ENCODE measurements at regions not wholly inside any gene's neighbourhood (a gene's known extent, or its start where the extent isn't known, plus 50 kb on each side); places are given as distances from the start of the nearest gene placed in this dataset.

- H3K9me3 ChIP-seq = no peaks in the 10 kb centered on the region
- H3K36me3 ChIP-seq = no peaks in the 10 kb centered on the region
- H3K4me3 ChIP-seq (replicated peaks in 1 of 3) = no peak overlapping the region
- no peaks in the 10 kb centered on the region for H3K27me3 ChIP-seq
- no peak overlapping the region for H3K27ac ChIP-seq
- 92 to 96% methylated on average over 1 of the region's 1 CpG for WGBS, 2 donors
- intact Hi-C loops (cut with DNase I) = no loop called here
- DNase-seq = no peak
- TF ChIP-seq CTCF (IDR thresholded peaks at IDR 0.05) (no peak), POLR2A (IDR thresholded peaks at IDR 0.05) (no peak)
- H3K4me1 ChIP-seq = no peaks in the 10 kb centered on the region
Observed at GRCh38 chr4:129602447-129602846, 506.5 kb downstream of the C4orf33 start.

- H3K4me1 ChIP-seq = no peaks in the 10 kb centered on the region
- intact Hi-C loops (cut with DNase I) = no loop called here
- no peaks in the 10 kb centered on the region for H3K27me3 ChIP-seq
- TF ChIP-seq CTCF (IDR thresholded peaks at IDR 0.05) (no peak), POLR2A (IDR thresholded peaks at IDR 0.05) (no peak)
- H3K4me3 ChIP-seq (replicated peaks in 1 of 3) = no peak overlapping the region
- H3K27ac ChIP-seq = no peak overlapping the region
- H3K9me3 ChIP-seq = no peaks in the 10 kb centered on the region
- 72 to 73% methylated on average over 4 of the region's 4 CpGs for whole genome bisulfite sequencing, 2 donors
- no peaks in the 10 kb centered on the region for H3K36me3 ChIP-seq
- DNase-seq = no peak
Observed at GRCh38 chr4:129603241-129603931, 507.4 kb downstream of the C4orf33 start.

- Histone ChIP-seq H3K4me3 (replicated peaks in 1 of 3) (no peak overlapping the region), H3K27ac (no peak overlapping the region), H3K9me3 (no peaks in the 10 kb centered on the region), H3K4me1 (no peaks in the 10 kb centered on the region), H3K36me3 (no peaks in the 10 kb centered on the region), H3K27me3 (no peaks in the 10 kb centered on the region)
- intact Hi-C loops (cut with DNase I) = no loop called here
- 57 to 78% methylated on average over 1 of the region's 1 CpG for WGBS, 2 donors
- TF ChIP-seq POLR2A (IDR thresholded peaks at IDR 0.05) (no peak), CTCF (IDR thresholded peaks at IDR 0.05) (no peak)
- no peak for DNase-seq
Observed at GRCh38 chr4:129604632-129605255, 508.8 kb downstream of the C4orf33 start.

- Histone ChIP-seq H3K27me3 (no peaks in the 10 kb centered on the region), H3K9me3 (no peaks in the 10 kb centered on the region), H3K36me3 (no peaks in the 10 kb centered on the region), H3K27ac (no peak overlapping the region), H3K4me3 (replicated peaks in 1 of 3) (no peak overlapping the region), H3K4me1 (no peaks in the 10 kb centered on the region)
- intact Hi-C loops (cut with DNase I) = no loop called here
- WGBS, 2 donors = 63 to 68% methylated on average over 3 of the region's 3 CpGs
- no peak for DNase-seq
- TF ChIP-seq POLR2A (IDR thresholded peaks at IDR 0.05) (no peak), CTCF (IDR thresholded peaks at IDR 0.05) (no peak)
Observed at GRCh38 chr4:129614611-129615010, 518.7 kb downstream of the C4orf33 start.

GRCh38 chr4:129622566-129622965 lies 526.6 kb downstream of the C4orf33 start:
- DNase-seq = no peak
- no peak overlapping the region for H3K4me3 ChIP-seq (replicated peaks in 1 of 3)
- no peaks in the 10 kb centered on the region for H3K4me1 ChIP-seq
- H3K27me3 ChIP-seq = no peaks in the 10 kb centered on the region
- H3K36me3 ChIP-seq = no peaks in the 10 kb centered on the region
- WGBS, 2 donors = 82 to 93% methylated on average over 2 of the region's 2 CpGs
- no peaks in the 10 kb centered on the region for H3K9me3 ChIP-seq
- no peak overlapping the region for H3K27ac ChIP-seq
- TF ChIP-seq CTCF (IDR thresholded peaks at IDR 0.05) = no peak
- TF ChIP-seq POLR2A (IDR thresholded peaks at IDR 0.05) = no peak
- intact Hi-C loops (cut with DNase I) = no loop called here
